ENCODE measurements at regions not wholly inside any gene's neighbourhood (a gene's known extent, or its start where the extent isn't known, plus 50 kb on each side); places are given as distances from the start of the nearest gene placed in this dataset.
"Not testable (repeated sequence)": the region's sequence is repeated elsewhere in the genome, so short reads cannot be mapped to it uniquely, and the experiment has no call there.

GRCh38 chr2:877747-878146, 72.9 kb upstream of the SNTG2 start:
- no peak for DNase-seq (ENCODE audit: low read depth)

- no peak for DNase-seq (ENCODE audit: low read depth)
Measured at GRCh38 chr2:875687-876615, 74.7 kb upstream of the SNTG2 start.

GRCh38 chr2:873651-874580, 76.7 kb upstream of the SNTG2 start:
- no peak for DNase-seq (ENCODE audit: low read depth)

DNA sequence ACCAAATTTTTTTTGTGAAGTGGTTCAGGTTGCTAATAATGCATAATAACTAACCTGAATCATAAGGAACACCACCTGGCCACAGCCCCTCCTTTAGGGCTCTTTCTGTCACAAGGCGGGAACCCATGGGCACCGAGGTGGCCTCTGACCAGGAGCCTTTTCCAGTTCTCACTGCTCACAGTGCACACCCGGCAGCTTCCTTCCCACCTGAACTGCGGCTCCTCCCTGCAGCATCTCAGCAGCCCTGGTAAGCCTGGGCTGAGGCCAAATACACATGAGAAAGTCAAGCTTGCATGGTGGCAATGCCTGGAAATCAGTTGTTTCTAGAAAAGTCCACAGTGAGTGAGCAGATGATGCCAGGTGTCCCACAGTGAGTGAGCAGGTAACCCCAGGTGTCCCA, 77.6 kb upstream of the SNTG2 start:
- no peak for DNase-seq (ENCODE audit: low read depth)

- DNase-seq (ENCODE audit: low read depth), result no peak
Measured at GRCh38 chr2:871926-872680, 78.5 kb upstream of the SNTG2 start.

GRCh38 chr2:871175-871727, 79.4 kb upstream of the SNTG2 start:
- DNase-seq (ENCODE audit: low read depth), result no peak

GRCh38 chr2:870426-870825, 80.2 kb upstream of the SNTG2 start:
- DNase-seq (ENCODE audit: low read depth), result no peak

DNA sequence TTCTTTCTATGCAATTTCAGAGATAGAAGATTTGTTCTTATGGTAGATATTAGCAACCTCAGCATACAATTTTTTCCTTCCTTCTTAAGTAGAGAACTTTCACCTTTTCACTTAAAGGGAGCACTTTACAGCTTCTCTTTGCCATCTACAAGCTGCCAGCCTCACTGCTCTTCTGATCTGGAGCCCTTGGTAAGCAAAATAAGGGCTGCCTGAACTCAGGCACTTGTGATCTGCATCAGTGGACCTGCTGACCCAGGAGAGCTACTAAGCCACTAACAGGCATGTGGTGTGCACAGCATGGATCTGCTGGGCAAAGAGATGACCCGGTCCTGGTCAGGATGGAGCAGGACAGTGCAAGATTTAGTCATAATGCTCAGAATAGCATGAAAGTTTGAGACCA, 80.8 kb upstream of the SNTG2 start:
- DNase-seq (ENCODE audit: low read depth), result no peak

DNA sequence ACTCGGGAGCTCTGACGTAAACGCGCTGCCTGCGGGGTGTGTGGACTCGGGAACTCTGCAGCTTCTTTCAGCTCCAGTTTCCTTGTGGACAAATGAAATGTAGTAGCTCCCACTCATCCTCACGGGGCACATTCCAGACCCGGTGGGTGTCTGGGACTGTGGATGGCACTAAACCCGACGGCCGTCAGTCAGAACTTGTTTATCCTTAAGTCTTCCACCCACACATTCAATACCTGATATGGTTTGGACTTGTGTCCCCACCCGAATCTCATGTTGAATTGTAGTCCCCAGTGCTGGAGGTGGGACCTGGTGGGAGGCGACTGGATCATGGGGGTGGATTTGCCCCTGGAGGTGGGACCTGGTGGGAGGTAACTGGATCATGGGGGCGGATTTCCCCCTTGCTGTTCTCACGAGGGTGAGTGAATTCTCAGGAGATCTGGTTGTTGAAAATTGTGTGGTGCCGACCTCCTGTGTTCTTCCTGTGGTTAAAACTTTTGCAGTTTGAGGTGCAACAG, 81.2 kb upstream of the SNTG2 start:
- no peak for DNase-seq (ENCODE audit: low read depth)

DNA sequence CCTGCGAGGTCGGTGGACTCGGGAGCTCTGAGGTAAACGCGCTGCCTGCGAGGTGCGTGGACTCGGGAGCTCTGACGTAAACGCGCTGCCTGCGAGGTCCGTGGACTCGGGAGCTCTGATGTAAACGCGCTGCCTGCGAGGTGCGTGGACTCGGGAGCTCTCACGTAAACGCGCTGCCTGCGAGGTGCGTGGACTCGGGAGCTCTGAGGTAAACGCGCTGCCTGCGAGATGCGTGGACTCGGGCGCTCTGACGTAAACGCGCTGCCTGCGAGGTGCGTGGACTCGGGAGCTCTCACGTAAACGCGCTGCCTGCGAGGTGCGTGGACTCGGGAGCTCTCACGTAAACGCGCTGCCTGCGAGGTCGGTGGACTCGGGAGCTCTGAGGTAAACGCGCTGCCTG, 81.8 kb upstream of the SNTG2 start:
- not testable (repeated sequence) for DNase-seq (ENCODE audit: low read depth)

- DNase-seq (ENCODE audit: low read depth), result no peak
Measured at GRCh38 chr2:867296-867695, 83.4 kb upstream of the SNTG2 start.

DNA sequence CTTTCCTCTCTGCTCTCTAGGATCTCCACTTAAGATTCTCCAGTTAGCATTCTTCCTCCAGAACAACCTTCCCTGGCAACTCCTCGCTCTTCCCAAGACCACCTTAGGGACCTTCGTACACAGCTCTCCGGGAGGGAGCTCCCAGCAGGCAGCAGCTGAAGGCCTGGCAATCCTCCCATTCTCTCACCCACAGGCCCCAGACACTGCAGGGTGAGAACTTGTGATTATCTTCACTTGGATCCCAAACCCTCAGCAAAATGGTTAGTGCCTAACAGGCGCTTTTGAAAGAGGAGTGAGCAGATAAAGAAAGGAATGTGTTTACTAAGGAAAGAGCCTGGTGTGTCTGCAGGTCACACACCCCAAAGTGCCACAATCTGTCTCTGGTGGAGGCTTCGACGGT, 83.8 kb upstream of the SNTG2 start:
- no peak for DNase-seq (ENCODE audit: low read depth)

GRCh38 chr2:866009-866680, 84.5 kb upstream of the SNTG2 start:
- DNase-seq (ENCODE audit: low read depth), result no peak

GRCh38 chr2:864501-865106, 86.0 kb upstream of the SNTG2 start:
- no peak for DNase-seq (ENCODE audit: low read depth)

DNA sequence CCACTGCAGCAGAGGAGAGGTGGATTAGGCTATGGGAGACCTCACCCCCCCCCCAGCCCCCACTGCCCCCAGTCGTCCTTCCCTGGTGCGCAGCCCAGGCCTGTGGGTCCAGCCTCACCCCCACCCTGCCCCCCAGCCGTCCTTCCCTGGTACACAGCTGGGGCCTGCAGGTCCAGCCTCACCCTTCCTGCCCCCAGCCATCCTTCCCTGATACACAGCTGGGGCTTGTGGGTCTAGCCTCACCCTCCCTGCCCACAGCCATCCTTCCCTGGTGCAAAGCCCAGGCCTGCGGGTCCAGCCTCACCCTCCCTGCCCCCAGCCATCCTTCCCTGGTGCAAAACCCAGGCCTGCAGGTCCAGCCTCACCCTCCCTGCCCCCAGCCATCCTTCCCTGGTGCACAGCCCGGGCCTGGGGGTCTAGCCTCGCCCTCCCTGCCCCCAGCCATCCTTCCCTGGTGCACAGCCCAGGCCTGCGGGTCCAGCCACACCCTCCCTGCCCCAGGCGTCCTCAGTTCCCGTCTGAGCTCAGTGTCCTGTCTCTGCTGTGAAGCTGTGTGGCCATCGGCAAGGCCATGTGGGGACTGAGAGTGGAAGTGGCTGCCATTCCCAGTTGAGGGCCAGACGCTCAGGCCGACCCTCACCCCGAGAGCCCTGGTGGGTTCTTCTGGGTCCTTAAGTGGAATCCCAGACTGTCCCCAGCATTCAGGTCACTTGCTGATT, 86.8 kb upstream of the SNTG2 start:
- no peak for DNase-seq (ENCODE audit: low read depth)

DNA sequence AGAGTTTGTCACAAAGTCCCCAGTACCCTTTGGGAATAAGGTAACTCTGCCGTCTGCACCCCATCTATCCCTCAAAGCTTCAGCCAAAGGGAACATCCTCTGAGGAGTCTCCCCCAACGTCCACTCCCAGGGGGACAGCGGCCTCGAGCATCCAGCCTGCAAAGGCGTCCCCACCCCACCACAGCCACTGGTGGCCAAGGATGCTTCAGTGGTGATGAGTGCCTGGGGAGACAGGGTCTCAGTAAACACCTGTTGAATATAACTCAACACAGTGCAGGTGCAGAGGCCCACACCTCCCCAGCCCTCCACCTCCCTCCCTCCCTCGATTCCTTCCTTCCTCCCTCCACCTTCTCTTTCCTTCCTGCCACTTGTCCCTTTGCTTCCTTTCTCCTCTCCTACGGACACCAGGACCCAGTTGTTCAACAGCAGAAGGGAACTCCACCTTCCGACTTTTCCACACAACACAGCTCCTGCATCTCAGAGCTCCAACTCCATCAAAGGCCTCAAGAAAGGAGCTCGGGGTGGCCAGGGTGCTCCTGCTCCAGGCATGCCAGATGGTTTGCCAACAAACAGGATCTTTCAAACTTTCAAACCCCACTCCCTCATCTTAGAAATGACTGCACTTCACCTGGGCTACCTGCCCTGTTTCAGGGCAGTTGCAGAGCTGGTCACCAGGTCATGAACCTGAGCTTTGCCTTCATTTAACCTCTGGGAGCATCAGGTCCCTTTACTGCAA, 87.8 kb upstream of the SNTG2 start:
- no peak for DNase-seq (ENCODE audit: low read depth)

DNA sequence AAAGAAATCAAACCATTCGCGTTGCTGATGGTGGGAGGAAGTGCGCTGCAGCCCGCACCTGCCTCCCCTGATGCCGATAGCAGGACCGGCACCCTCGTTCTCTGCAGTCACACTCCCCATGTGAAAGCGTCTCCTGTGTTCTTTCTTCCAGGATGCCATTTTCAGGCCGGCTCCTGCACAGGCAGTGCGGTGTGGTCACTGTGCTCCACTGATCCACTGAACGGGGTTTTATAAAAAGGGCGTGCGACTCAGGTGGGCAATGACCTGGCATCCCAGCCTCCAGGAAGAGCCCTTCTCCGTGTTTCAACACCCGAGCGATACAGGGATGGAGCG, 88.3 kb upstream of the SNTG2 start:
- no peak for DNase-seq (ENCODE audit: low read depth)

DNA sequence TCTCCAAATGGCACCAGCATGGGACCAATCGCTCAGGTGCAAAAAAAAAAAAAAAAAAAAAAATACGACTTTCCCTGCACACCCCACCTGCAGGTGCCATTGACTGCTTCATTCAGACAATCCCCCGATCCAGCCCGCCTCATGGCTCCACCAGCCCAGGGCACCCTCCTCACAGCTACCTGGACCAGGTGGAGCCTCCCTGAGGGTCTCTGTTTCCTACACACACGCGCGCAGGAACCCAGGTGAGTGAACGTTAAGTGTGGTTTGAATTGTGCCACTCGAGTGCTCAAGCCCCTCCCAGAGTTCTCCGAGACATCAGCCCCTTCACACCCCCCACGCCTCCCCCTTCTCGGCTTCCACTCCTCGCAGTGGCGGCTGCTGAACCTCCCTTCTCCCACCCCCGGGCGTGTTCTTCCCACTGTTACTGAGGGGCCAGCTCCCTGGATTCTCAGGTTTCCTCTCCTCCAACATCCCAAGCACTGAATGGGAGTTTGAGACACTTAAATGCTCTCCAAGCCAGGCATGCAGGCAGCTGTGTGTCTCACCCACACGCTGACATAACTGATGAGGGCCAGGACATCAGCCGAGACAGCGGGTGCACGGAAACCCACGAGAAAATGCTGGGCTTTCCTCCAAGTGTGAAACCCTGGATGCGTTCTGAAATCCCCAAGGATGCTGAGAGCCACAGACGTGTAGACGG, 88.8 kb upstream of the SNTG2 start:
- DNase-seq (ENCODE audit: low read depth), result no peak
